H1 (cell line): ENCODE measurements at regions not wholly inside any gene's neighbourhood (a gene's known extent, or its start where the extent isn't known, plus 50 kb on each side); places are given as distances from the start of the nearest gene placed in this dataset.

Experiments
- CTCF ChIA-PET: fragments of 300-600 bp; sonication (Branson Sonifier 250); formaldehyde crosslinking; loops from one replicate; lab custom pipeline; 2021; ENCODE audit not compliant: partially characterized antibody; lab: Charles Lee
- POLR2A ChIA-PET: fragments of 300-600 bp; sonication (Branson Sonifier 250); formaldehyde crosslinking; loops from one replicate; lab custom pipeline; 2021; ENCODE audit warnings: inconsistent platforms; ENCODE audit not compliant: partially characterized antibody; lab: Charles Lee
- DNase-seq, 2 experiments: peaks; one replicate each; pipeline versions ENCODE4 v3.0.0 to v3.0.0-alpha.2; 2010 to 2022; ENCODE audit warnings: low spot score in 2 of 2, low read depth in 1 of 2, mixed read lengths in 1 of 2
- FAIRE-seq: peaks from 2 replicates; lab custom pipeline; 2011; peaks lifted over from hg19 to GRCh38; lab: Jason Lieb, UNC
- H2AFZ ChIP-seq: 2 replicates; pipeline ENCODE4 v1.8.1; 2012; ENCODE audit warnings: low read length, inconsistent platforms
- H2AK5ac ChIP-seq: 2 replicates; pipeline ENCODE4 v1.6.1; 2013; ENCODE audit warnings: low read depth, low read length
- H2BK120ac ChIP-seq: replicated peaks from 2 replicates; pipeline ENCODE3; 2013; ENCODE audit warnings: low read depth, low read length, inconsistent platforms
- H2BK12ac ChIP-seq: 2 replicates; pipeline ENCODE4 v1.6.1; 2013; ENCODE audit warnings: low read depth, low read length
- H2BK15ac ChIP-seq: 2 replicates; pipeline ENCODE4 v1.6.1; 2013; ENCODE audit warnings: low read length
- H2BK20ac ChIP-seq: 2 replicates; pipeline ENCODE4 v1.6.1; 2013; ENCODE audit warnings: low read length
- H2BK5ac ChIP-seq: 2 replicates; pipeline ENCODE4 v1.6.1; 2013; ENCODE audit warnings: low read depth, low read length
- H3K14ac ChIP-seq: 2 replicates; pipeline ENCODE4 v1.6.1; 2013; ENCODE audit warnings: inconsistent platforms; ENCODE audit not compliant: insufficient read length
- H3K18ac ChIP-seq: 2 replicates; pipeline ENCODE4 v1.6.1; 2013; ENCODE audit warnings: low read length; ENCODE audit errors: extremely low read depth
- H3K23ac ChIP-seq: 2 replicates; pipeline ENCODE4 v1.6.1; 2013; ENCODE audit warnings: inconsistent platforms; ENCODE audit not compliant: insufficient read length
- H3K23me2 ChIP-seq: 2 replicates; pipeline ENCODE4 v1.6.1; 2013; ENCODE audit warnings: low read depth, low read length
- H3K27ac ChIP-seq: 2 replicates; pipeline ENCODE4 v1.6.1; 2011; ENCODE audit warnings: low read depth, low read length, inconsistent platforms
- H3K27me3 ChIP-seq, 4 experiments: replicated peaks in 1 of 4; 1 replicate in 1 of 4; 2 replicates in 3 of 4; pipeline versions ENCODE4 v1.6.1 to v1.8.1; 2011 to 2013; ENCODE audit warnings: low read length in 3 of 4, mild to moderate bottlenecking in 3 of 4, inconsistent platforms in 2 of 4, mixed read lengths in 2 of 4, moderate library complexity in 1 of 4; ENCODE audit not compliant: control insufficient read depth in 3 of 4, insufficient read depth in 3 of 4; ENCODE audit errors: extremely low read depth in 1 of 4
- H3K36me3 ChIP-seq, 4 experiments: 2 replicates each; pipeline versions ENCODE4 v1.6.1 to v1.8.1; 2011 to 2013; ENCODE audit warnings: mild to moderate bottlenecking in 4 of 4, low read length in 3 of 4, moderate library complexity in 2 of 4, control low read depth in 1 of 4, inconsistent platforms in 1 of 4; ENCODE audit not compliant: insufficient read depth in 4 of 4, control insufficient read depth in 2 of 4
- H3K4ac ChIP-seq: replicated peaks from 2 replicates; pipeline ENCODE3; 2013; ENCODE audit warnings: low read length, low read depth, mixed read lengths, inconsistent platforms; ENCODE audit not compliant: insufficient read length
- H3K4me1 ChIP-seq, 4 experiments: replicated peaks in 1 of 4; 1 replicate in 1 of 4; 2 replicates in 3 of 4; pipeline versions ENCODE4 v1.6.1 to v1.8.1; 2011 to 2013; ENCODE audit warnings: low read length in 3 of 4, inconsistent platforms in 2 of 4, mixed read lengths in 1 of 4; ENCODE audit not compliant: insufficient read depth in 4 of 4, control insufficient read depth in 3 of 4
- H3K4me2 ChIP-seq, 2 experiments: 2 replicates each; pipeline versions ENCODE4 v1.6.1 to v1.8.1; 2011 to 2013; ENCODE audit warnings: low read depth in 2 of 2, low read length in 2 of 2, control low read depth in 1 of 2, inconsistent platforms in 1 of 2, mild to moderate bottlenecking in 1 of 2; ENCODE audit not compliant: insufficient read depth in 1 of 2
- H3K4me3 ChIP-seq, 4 experiments: fragments of 200-600, 300-600 bp in 1 of 4; sonication (generic), shearing (Covaris generic), sonication (Bioruptor Twin) in 1 of 4; 2 replicates each; pipeline versions ENCODE4 v1.5.1 to v1.8.1; 2011 to 2016; ENCODE audit warnings: low read length in 4 of 4, low read depth in 3 of 4, control low read depth in 2 of 4, inconsistent platforms in 2 of 4, mild to moderate bottlenecking in 2 of 4, mixed read lengths in 1 of 4, moderate library complexity in 1 of 4; ENCODE audit not compliant: insufficient read depth in 2 of 4; ENCODE audit errors: extremely low read depth in 1 of 4
- H3K56ac ChIP-seq: replicated peaks from 2 replicates; pipeline ENCODE3; 2013; ENCODE audit warnings: low read depth, mild to moderate bottlenecking, mixed read lengths, low read length, inconsistent platforms; ENCODE audit not compliant: insufficient read length
- H3K79me1 ChIP-seq: 2 replicates; pipeline ENCODE4 v1.6.1; 2013; ENCODE audit warnings: low read depth, low read length, control low read depth
- H3K79me2 ChIP-seq, 2 experiments: 2 replicates each; pipeline versions ENCODE4 v1.6.1 to v1.8.1; 2012 to 2013; ENCODE audit warnings: low read length in 2 of 2, mild to moderate bottlenecking in 2 of 2, inconsistent platforms in 1 of 2; ENCODE audit not compliant: insufficient read depth in 2 of 2, control insufficient read depth in 1 of 2
- H3K9ac ChIP-seq, 4 experiments: replicated peaks in 1 of 4; 1 replicate in 1 of 4; 2 replicates in 3 of 4; pipeline versions ENCODE4 v1.6.1 to v1.8.1; 2011 to 2013; ENCODE audit warnings: low read depth in 3 of 4, low read length in 3 of 4, control low read depth in 2 of 4, mild to moderate bottlenecking in 2 of 4, moderate library complexity in 2 of 4, inconsistent platforms in 1 of 4; ENCODE audit errors: extremely low read depth in 1 of 4
- H3K9me3 ChIP-seq, 2 experiments: 2 replicates each; pipeline versions ENCODE4 v1.6.1 to v1.8.1; 2012 to 2013; ENCODE audit warnings: mild to moderate bottlenecking in 2 of 2, moderate library complexity in 2 of 2, control low read depth in 1 of 2, inconsistent platforms in 1 of 2, low read depth in 1 of 2, low read length in 1 of 2, mixed read lengths in 1 of 2; ENCODE audit not compliant: insufficient read depth in 2 of 2
- H4K20me1 ChIP-seq, 2 experiments: replicated peaks in 1 of 2; 2 replicates each; pipeline versions ENCODE3 to v1.8.1; 2011 to 2013; ENCODE audit warnings: inconsistent platforms in 2 of 2, low read length in 2 of 2, mild to moderate bottlenecking in 1 of 2; ENCODE audit not compliant: insufficient read depth in 2 of 2, control insufficient read depth in 1 of 2
- H4K5ac ChIP-seq: 2 replicates; pipeline ENCODE4 v1.6.1; 2013; ENCODE audit warnings: low read length, low read depth, mixed read lengths, inconsistent platforms; ENCODE audit not compliant: insufficient read length
- H4K8ac ChIP-seq: 2 replicates; pipeline ENCODE4 v1.8.0; 2013; ENCODE audit warnings: mild to moderate bottlenecking, moderate library complexity, low read length, inconsistent platforms; ENCODE audit not compliant: insufficient read depth; ENCODE audit errors: extremely low read depth
- H4K91ac ChIP-seq: replicated peaks from 2 replicates; pipeline ENCODE3; 2013; ENCODE audit warnings: low read length, mixed read lengths, inconsistent platforms; ENCODE audit not compliant: insufficient read length
- BCL11A ChIP-seq, 2 experiments: IDR thresholded peaks; one replicate each; pipeline ENCODE4 v1.6.1; 2011; ENCODE audit warnings: low read depth in 2 of 2, low read length in 2 of 2, mild to moderate bottlenecking in 2 of 2
- CBX5 ChIP-seq: fragments of 300-800, 300-1000 bp; sonication (generic); IDR thresholded peaks from 2 replicates; pipeline ENCODE4 v1.7.1; 2016; ENCODE audit warnings: antibody characterized with exemption, low read length, low read depth
- CHD1 ChIP-seq: IDR thresholded peaks from 2 replicates; pipeline ENCODE4 v1.6.1; 2012; ENCODE audit warnings: low read depth, low read length, improper control_type of control experiment
- GTF2F1 ChIP-seq: IDR thresholded peaks from 2 replicates; pipeline ENCODE4 v1.6.1; 2012; ENCODE audit warnings: low read depth, low read length, improper control_type of control experiment, borderline replicate concordance
- HDAC2 ChIP-seq, 2 experiments: fragments of 300-600 bp in 1 of 2; sonication (generic) in 1 of 2; IDR thresholded peaks; 2 replicates each; pipeline ENCODE4 v1.6.1; 2011 to 2012; ENCODE audit warnings: low read depth in 2 of 2, low read length in 2 of 2, mild to moderate bottlenecking in 2 of 2, moderate library complexity in 2 of 2, borderline replicate concordance in 1 of 2, inconsistent platforms in 1 of 2
- NANOG ChIP-seq: IDR thresholded peaks from 2 replicates; pipeline ENCODE4 v1.6.1; 2011; ENCODE audit warnings: low read length, low read depth, mild to moderate bottlenecking, inconsistent platforms; ENCODE audit not compliant: insufficient read depth, poor library complexity, severe bottlenecking
- POU5F1 ChIP-seq: IDR thresholded peaks from 2 replicates; pipeline ENCODE4 v1.6.1; 2011; ENCODE audit warnings: low read depth, mild to moderate bottlenecking, low read length, moderate library complexity
- SP1 ChIP-seq: IDR thresholded peaks from 2 replicates; pipeline ENCODE4 v1.6.1; 2011; ENCODE audit warnings: low read depth, low read length
- SUZ12 ChIP-seq: fragments of 200-600 bp; sonication (generic); IDR thresholded peaks from 2 replicates; pipeline ENCODE4 v1.6.1; 2012; ENCODE audit warnings: mild to moderate bottlenecking, inconsistent platforms, low read length, moderate library complexity, mixed read lengths
- WGBS, 2 experiments: shearing (Covaris generic) in 1 of 2; methylation state at CpG; one replicate each; pipeline versions ENCODE4 v1.1.6 to v1.1.7; 2013 to 2015; ENCODE audit warnings: low lambda C conversion rate in 2 of 2, mixed read lengths in 2 of 2, inconsistent platforms in 1 of 2, low coverage in 1 of 2, missing lambda C conversion rate in 1 of 2; ENCODE audit not compliant: insufficient replicate concordance in 2 of 2, insufficient coverage in 1 of 2, insufficient read length in 1 of 2; ENCODE audit errors: extremely low coverage in 1 of 2, missing lambda C conversion rate in 1 of 2; 5-methylcytosine and 5-hydroxymethylcytosine counted together
- TF ChIP-seq, protein P1 (sequence below): IDR thresholded peaks from 2 replicates; pipeline ENCODE4 v1.6.1; 2012; ENCODE audit warnings: low read length, inconsistent platforms
- TF ChIP-seq, protein P2 (sequence below): IDR thresholded peaks from 2 replicates; pipeline ENCODE4 v1.6.1; 2012; ENCODE audit warnings: inconsistent platforms

DNA sequence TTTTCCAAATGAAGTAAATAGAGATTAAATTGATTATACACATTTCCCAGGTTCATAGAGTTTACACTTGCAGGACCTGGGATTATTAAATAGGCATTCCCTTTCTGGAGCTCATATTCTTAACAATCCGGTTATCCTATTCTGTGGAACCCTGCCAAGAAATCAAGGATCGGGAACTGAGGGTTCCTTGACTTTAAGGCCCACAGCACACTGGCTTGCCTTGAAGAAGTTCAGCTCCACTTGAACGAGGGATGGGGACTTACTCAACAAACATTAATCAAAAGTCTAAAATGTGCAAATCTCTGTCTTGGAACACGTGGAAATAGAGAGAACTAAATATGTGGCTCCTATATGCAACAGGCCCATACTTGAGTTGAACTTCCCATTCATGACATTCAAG is 142.3 kb upstream of the RGPD4 start:
- DNase-seq (no peak), FAIRE-seq (no peak)
- Histone ChIP-seq H3K4me2 (no peak overlapping the region), H2BK120ac (no peak overlapping the region), H3K9ac (no peak overlapping the region), H3K4ac (no peak overlapping the region), H3K56ac (no peak overlapping the region), H3K18ac (no peak overlapping the region), H3K23me2 (no peaks in the 10 kb centered on the region), H3K27ac (no peak overlapping the region), H3K4me3 (no peak overlapping the region), H2BK12ac (no peak overlapping the region), H4K8ac (no peak overlapping the region), H4K5ac (no peak overlapping the region), H2AK5ac (no peak overlapping the region), H3K14ac (no peak overlapping the region), H3K27me3 (peaks cover 0 to 1% (median 0%) of the 10 kb centered on the region in 4 experiments; a peak in 1 of 7 replicates), H4K20me1 (no peaks in the 10 kb centered on the region), H3K23ac (no peak overlapping the region), H2AFZ (no peak overlapping the region), H3K9me3 (no peaks in the 10 kb centered on the region), H3K79me1 (no peaks in the 10 kb centered on the region), H3K4me1 (peaks cover 0 to 7% (median 3%) of the 10 kb centered on the region in 4 experiments; a peak in 2 of 7 replicates), H2BK15ac (no peak overlapping the region), H2BK5ac (no peak overlapping the region), H3K79me2 (no peaks in the 10 kb centered on the region), H2BK20ac (no peak overlapping the region), H3K36me3 (no peaks in the 10 kb centered on the region)
- ChIA-PET POLR2A (interaction anchor here (0.6 kb wide), 1 partner anchor 133 kb away, joined by 3 read pairs; no protein-coding TSS in a partner anchor), CTCF (no interaction called here)
- WGBS, 2 experiments: 94% methylated on average over 4 of the region's 4 CpGs; no CpG with 5 or more reads in 1 of the 2 experiments
- TF ChIP-seq NANOG (no peak), SP1 (no peak), HDAC2 (IDR thresholded peaks at IDR 0.05; ENCODE audit: borderline replicate concordance in 1 of 2, low read depth in 2 of 2, low read length in 2 of 2) (no peak), CHD1 (no peak), GTF2F1 (no peak), SUZ12 (no peak), CBX5 (no peak), POU5F1 (no peak), BCL11A (IDR thresholded peaks at IDR 0.05; ENCODE audit: low read depth in 2 of 2, low read length in 2 of 2) (no peak)
- TF ChIP-seq, protein P1, sequence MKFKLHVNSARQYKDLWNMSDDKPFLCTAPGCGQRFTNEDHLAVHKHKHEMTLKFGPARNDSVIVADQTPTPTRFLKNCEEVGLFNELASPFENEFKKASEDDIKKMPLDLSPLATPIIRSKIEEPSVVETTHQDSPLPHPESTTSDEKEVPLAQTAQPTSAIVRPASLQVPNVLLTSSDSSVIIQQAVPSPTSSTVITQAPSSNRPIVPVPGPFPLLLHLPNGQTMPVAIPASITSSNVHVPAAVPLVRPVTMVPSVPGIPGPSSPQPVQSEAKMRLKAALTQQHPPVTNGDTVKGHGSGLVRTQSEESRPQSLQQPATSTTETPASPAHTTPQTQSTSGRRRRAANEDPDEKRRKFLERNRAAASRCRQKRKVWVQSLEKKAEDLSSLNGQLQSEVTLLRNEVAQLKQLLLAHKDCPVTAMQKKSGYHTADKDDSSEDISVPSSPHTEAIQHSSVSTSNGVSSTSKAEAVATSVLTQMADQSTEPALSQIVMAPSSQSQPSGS: no peak
- TF ChIP-seq, protein P2, sequence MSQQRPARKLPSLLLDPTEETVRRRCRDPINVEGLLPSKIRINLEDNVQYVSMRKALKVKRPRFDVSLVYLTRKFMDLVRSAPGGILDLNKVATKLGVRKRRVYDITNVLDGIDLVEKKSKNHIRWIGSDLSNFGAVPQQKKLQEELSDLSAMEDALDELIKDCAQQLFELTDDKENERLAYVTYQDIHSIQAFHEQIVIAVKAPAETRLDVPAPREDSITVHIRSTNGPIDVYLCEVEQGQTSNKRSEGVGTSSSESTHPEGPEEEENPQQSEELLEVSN: no peak
- TF ChIP-seq, all 59 proteins: peak for 0
- H4K91ac ChIP-seq: no peak overlapping the region
